Motor neuron (in vitro differentiated cells): ENCODE measurements at regions not wholly inside any gene's neighbourhood (a gene's known extent, or its start where the extent isn't known, plus 50 kb on each side); places are given as distances from the start of the nearest gene placed in this dataset.

Experiments used
- ATAC-seq, 8 experiments: fragments of 200-7000 bp; cut with Tn5 transposase; replicated peaks in 6 of 8; 2 replicates each; pipeline ENCODE4 v1.8.0; 2021; ENCODE audit warnings: mild to moderate bottlenecking in 8 of 8, moderate library complexity in 8 of 8
- H3K27ac ChIP-seq, 2 donors: fragments of 250-450 bp; sonication (Bioruptor Pico); 2 replicates each; pipeline ENCODE4 v1.9.0; 2021; ENCODE audit warnings: antibody characterized with exemption in 2 of 2, mild to moderate bottlenecking in 2 of 2, moderate library complexity in 1 of 2
- H3K4me1 ChIP-seq, 2 donors: fragments of 250-450 bp; sonication (Bioruptor Pico); replicated peaks in 1 of 2; 2 replicates each; pipeline ENCODE4 v1.6.1; 2021; ENCODE audit warnings: antibody characterized with exemption in 2 of 2, mild to moderate bottlenecking in 2 of 2, moderate library complexity in 1 of 2
- H3K4me3 ChIP-seq, 5 donors: fragments of 250-450 bp; sonication (Bioruptor Pico); 2 replicates each; pipeline ENCODE4 v1.9.0; 2021; ENCODE audit warnings: antibody characterized with exemption in 5 of 5, mild to moderate bottlenecking in 5 of 5, moderate library complexity in 4 of 5
- WGBS, 10 experiments: fragments of 450-650 bp; shearing (Covaris generic); methylation state at CpG; one replicate each; pipeline ENCODE4 v1.0.0; 2022; 5-methylcytosine and 5-hydroxymethylcytosine counted together
- in situ Hi-C, 9 experiments: fragments of 400-800 bp; cut with MboI; loops; one replicate each; pipeline ENCODE4 v1.15.0; 2021; ENCODE audit warnings: low sequenced_read_pairs in 9 of 9, low pct_unique_long_range_greater_than_20kb in 2 of 9; ENCODE audit not compliant: unreplicated experiment in 9 of 9

DNA sequence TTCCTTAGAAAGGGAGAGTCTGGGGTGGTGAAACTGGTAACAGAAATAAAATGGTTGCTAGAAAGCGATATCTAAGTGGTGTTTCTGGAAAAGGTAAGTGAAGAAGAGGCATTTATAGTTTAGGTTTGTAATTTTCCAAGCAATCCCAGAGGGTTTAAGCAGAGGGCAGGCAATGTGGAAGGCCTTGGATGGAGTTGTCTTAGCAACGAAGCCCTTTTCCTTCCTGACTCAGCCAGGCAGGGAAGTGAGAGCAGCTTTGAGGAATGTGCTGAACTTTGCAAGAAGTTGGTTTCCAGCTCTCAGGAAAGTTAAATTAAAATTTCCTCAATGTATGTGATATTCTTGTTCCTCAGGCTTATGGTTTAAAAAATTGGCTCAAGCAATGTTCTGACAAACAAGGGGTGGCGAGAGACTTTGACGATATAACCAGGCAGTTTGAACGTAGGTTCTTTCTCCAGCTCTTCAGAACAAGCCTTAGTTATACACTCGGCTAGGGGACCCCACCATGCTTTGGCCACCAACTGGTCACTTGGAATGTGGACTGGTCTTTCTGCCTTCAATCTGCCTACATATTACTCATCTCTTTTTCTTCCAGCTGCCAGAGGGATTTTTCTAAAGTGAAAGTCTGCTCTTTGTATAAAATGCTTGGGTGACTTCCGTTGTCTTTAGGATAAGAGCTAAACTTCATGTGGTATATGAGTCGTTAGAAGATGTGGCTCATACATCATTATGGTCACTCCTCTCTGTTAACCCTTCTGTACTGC is 66.9 kb upstream of the SLC25A13 start:
- peak in 3 of 8 experiments; percentile 47 to 96 (median 69) for ATAC-seq
- H3K4me3 ChIP-seq = no peak overlapping the region
- no peak overlapping the region for H3K27ac ChIP-seq
- WGBS, 10 experiments = 0 to 90% (median 75%) methylated on average over 2 to 7 of the region's 8 CpGs; no CpG with 5 or more reads in 1 of the 10 experiments
- in situ Hi-C loops = loop anchor here in 1 of 9 experiments (25.0 kb wide), 1 partner anchor 477 kb away; no protein-coding TSS in a partner anchor
- H3K4me1 ChIP-seq = no peaks in the 10 kb centered on the region

DNA sequence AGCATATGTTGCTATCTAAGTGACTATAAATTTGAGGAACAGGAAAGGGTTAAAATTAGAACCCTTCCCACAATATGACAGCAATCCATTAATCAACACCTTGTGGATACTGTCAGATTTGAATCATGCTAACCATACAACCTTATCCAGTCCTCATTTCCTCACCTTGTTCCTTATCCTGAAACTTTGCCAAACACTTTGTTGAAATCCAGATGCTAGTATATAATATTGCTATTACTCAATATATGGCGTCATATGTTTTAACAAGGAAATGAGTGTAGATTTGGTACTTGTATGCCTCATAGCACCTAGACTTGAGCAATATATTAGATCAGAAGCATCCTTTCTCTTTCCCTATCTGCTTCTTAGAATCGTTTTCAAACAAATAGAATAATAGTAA is 66.3 kb upstream of the SLC25A13 start:
- Histone ChIP-seq H3K4me3 (no peak overlapping the region), H3K27ac (no peak overlapping the region), H3K4me1 (no peaks in the 10 kb centered on the region)
- in situ Hi-C loops = loop anchor here in 1 of 9 experiments (25.0 kb wide), 1 partner anchor 476 kb away; no protein-coding TSS in a partner anchor
- peak in 1 of 8 experiments; percentile 42 for ATAC-seq
- WGBS, 10 experiments = 0 to 38% (median 17%) methylated on average over 1 to 2 of the region's 2 CpGs; no CpG with 5 or more reads in 1 of the 10 experiments

DNA sequence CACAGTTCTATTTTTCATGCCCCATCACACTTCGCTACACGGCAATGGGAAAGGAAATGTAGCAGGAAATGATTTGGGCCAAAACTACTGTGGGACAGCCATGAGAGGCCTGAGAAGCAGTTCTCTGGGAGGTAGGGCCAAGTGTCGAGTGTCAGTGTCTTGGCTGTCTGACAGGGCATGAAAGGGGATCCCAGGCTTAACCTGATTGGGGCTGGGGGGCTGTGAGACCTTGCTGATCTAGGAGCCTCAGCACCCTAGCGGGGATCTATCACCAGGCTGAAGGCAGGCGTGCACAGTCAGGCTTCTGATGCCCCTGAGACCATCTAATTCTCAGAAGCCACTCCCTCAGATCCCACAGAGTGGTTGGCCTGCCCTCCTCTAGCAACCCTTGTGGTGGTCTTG is 58.2 kb upstream of the SLC25A13 start:
- WGBS, 10 experiments = 17 to 100% (median 82%) methylated on average over 1 to 5 of the region's 5 CpGs; no CpG with 5 or more reads in 2 of the 10 experiments
- Histone ChIP-seq H3K27ac (no peak overlapping the region), H3K4me3 (no peak overlapping the region), H3K4me1 (no peaks in the 10 kb centered on the region)
- in situ Hi-C loops = loop anchor here in 1 of 9 experiments (25.0 kb wide), 1 partner anchor 468 kb away; no protein-coding TSS in a partner anchor
- no peak for ATAC-seq

DNA sequence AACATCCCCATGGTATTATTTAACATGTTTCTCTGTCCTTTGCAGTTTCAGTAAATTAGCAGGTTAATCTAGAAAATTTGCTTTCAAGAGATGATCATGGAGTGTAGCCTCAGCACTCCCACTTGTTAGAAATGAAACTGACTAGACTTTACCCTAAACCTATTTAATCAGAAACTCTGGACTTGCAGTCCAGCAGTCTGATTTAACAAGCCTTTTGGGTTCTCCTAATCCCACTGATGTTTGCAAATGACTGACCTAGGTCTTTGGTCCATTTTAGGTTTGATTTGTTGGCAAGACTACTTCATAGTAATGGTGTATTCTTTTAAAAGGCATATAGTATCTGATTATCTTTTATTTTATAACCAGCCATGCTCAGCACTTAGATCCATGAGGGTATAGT is 55.5 kb upstream of the SLC25A13 start:
- H3K4me1 ChIP-seq = no peaks in the 10 kb centered on the region
- no peak overlapping the region for H3K4me3 ChIP-seq
- in situ Hi-C loops = loop anchor here in 1 of 9 experiments (25.0 kb wide), 1 partner anchor 465 kb away; no protein-coding TSS in a partner anchor
- H3K27ac ChIP-seq = no peak overlapping the region
- no peak for ATAC-seq
